ENCODE measurements at regions not wholly inside any gene's neighbourhood (a gene's known extent, or its start where the extent isn't known, plus 50 kb on each side); places are given as distances from the start of the nearest gene placed in this dataset.

- no peak for TF ChIP-seq CTCF (IDR thresholded peaks at IDR 0.05)
- no peak for TF ChIP-seq EP300 (IDR thresholded peaks at IDR 0.05)
- no peak for TF ChIP-seq POLR2A (IDR thresholded peaks at IDR 0.05)
Measured at GRCh38 chr5:9951865-9952516, 297.7 kb downstream of the ATPSCKMT start.
